ENCODE measurements at regions not wholly inside any gene's neighbourhood (a gene's known extent, or its start where the extent isn't known, plus 50 kb on each side); places are given as distances from the start of the nearest gene placed in this dataset.
A peak's percentile ranks its signal among the peaks of the same experiment; 100 is the strongest.

- TF ChIP-seq CTCF (conservative IDR thresholded peaks at IDR 0.05 in 1 of 2, IDR thresholded peaks at IDR 0.05 in 1 of 2; ENCODE audit: low read depth in 1 of 2, low read length in 2 of 2) (peak; percentile 56 to 60), EZH2 (IDR thresholded peaks at IDR 0.05; ENCODE audit: low read length, missing control alignments) (no peak)
These were observed 209.7 kb upstream of the TMEM196 start for GRCh38 chr7:19982841-19983835.
